Hippocampal formation (tissue), 2 donors: ENCODE measurements at regions not wholly inside any gene's neighbourhood (a gene's known extent, or its start where the extent isn't known, plus 50 kb on each side); places are given as distances from the start of the nearest gene placed in this dataset.

Experiments used
- DNase-seq, 2 donors: peaks; one replicate each; lab custom pipeline; 2025; lab: John Stamatoyannopoulos, UW

DNA sequence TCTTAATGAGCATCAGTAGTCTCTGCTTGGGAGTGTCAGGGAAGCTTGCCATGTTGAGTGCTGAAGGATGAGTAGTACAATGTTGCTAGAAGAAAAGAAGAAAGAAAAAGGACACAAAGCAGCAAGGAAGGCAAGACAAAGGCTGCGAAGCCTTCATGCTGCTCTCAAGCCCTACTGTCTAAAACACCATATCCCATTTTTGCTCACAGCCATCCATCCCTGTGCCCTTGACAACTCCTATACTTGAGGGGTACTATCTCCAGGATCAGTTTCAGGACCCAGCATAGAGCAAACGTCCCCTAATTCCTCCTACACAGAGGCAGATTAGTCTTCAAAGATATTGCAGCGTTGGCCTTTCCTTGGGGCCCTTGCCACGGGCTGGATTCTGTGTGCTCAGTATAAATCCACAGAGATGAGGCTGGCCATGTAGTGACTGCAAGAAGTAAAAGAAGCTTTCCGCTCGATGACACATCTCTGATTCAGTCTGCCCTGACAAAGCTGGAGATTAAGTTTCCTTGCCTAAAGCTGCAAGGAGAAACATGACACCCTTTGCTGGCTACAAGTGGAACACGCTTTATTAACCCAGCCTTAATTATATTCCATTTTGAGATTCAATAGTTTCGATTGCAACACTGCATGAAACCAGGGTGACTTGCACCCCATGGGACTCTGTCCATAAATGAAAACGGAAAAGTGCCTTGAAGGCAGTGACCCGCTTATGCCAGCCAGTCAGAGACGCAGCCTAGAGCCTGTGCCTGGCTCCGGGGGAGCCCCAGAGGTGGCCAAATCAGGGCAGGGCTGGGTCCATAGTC lies 304.6 kb downstream of the ACTL7B start:
- DNase-seq = no peak

DNA sequence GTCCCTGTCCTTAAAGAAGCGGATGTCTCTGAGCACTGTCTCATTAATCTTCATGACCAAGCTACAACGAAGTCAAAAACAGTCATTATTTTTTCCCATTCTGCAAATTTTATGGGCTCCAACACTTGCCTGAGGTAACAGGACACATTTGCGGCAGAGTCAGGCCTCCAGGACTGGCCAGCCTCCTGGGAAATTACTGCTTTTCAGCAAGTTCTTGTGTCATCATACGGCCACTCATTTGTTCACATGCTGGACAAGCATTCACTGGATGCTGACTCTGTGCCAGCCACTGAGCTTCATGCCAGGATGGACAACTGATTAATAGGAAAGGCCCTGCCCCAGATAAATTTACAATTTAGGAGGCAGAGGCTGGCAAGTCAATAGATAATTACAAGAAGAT lies 305.7 kb downstream of the ACTL7B start:
- DNase-seq = no peak

DNA sequence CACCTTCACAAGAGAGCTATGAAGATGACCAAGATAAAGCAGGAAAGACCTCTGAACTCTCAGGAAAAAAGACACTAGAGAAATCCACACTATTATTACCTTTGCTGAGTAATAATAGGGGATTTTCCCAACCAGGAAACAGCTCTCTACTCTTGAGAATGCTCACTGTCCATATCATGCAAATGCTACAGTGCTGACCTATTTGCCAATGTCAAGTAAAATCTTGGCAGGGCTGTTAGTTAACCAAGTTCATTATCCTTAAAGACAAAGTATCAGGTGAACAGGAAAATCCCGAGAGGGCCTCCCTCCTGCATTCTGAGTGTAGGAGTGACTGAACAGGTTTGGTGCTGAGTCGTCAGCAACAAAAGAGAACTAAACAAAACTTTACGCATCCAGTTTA lies 306.6 kb downstream of the ACTL7B start:
- no peak for DNase-seq

DNA sequence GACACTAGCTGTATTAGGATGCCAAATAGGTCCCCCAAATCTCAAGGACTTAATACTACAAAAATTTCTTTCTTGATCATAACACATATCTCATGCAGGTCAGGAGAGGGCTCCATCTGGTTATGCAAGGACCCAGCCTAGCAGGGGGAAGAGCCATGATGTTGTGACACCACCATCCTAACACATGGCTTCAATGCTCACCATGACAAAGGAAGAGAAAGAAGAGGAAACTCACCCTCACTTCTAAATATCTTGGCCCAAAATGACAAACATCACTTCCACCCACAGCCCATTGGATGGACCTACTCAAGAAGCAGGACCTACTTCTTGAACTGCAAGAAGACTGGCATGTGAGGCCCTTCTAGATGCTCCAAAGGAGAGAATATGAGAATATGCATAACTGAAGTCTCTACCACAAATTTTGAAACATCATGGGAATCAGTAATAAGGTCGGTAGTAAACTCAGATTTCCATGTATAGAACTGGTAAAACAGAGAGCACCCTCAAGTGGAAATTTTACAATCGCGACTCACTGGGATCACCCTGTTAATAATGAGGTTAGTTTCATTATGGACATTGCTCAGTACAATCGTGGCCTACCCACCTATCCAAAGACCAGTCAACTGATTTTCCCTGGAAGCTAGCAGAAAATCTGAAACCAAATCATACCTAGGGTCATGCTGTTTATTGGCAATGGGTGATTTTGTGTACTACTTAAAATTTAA lies 308.2 kb downstream of the ACTL7B start:
- DNase-seq = no peak

DNA sequence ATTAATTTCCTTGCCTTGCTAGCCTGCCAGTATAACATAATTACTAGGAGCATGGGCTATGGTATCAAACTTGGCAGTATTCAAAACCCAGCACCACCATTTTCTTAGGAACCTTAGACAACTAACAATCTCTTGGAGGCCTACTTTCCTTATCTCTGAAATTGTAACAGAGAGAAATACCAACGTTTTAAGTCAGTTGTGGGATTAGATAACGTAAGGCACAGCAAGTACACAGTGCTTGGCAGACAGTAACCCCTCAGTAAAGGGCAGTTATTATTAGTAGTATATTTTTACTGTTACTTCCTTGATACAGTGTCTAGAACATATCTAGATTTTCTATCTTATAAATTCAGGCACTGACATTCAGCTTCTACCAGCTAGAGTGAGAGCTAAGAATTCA lies 309.6 kb downstream of the ACTL7B start:
- DNase-seq = no peak

DNA sequence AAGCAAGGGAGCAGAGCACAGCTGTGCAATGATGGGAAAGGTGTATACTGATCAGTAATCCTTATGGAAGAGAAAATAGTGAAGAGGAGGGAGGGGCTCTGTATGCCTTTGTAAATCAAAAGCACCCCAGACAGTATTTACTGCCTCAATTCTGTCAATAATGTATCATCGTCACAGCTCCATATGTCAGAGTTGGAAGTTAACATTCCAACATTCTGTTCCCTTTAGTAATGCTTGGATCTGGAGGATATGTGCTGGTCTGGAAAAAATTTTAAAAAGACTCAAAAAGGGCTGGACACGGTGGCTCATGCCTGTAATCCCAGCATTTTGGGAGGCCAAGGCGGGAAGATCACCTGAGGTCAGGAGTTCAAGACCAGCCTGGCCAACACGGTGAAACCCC lies 310.4 kb downstream of the ACTL7B start:
- DNase-seq = no peak

DNA sequence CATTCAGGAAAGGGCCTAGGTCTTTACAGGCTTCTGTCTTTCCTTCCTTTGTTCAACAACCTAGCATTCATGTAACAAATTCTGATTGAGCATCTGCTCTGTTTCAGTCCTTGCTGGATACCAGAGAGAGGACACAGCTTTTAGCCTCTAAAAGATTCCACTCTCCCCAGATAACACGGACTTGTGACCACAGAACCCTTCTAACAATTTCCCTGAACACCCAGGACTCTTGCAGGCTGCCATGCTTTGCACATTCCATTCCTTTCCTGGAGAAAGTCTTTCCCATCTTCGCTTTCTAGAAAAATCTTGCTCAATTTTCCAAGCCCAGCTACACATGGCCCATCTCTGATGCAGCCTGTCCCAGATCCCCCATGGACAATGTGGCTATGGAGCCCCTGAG lies 310.9 kb downstream of the ACTL7B start:
- no peak for DNase-seq

DNA sequence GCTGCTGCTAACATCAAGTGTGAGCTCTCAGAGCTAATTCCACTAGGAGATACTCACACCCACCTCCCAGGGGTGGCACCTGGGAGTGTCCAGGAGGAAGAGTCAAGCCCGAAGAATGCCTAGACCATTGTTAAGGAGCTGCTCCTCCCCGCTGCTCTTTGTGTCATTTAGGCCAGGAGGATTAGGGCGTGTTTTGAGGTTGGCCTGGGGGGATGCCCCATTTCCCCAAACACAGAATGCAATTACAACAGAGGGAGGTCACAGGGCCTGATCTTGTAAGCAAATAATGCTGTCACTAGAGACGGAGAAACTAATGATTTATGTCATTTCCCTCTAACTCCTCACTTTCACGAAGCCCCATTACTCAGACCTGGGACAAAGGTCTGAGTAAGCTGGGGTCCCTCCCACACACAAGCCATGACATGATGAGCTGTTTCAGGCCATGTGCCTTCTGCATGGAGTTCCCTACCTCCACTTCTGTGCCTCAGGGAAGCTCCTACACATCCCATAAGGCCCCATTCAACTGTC lies 312.5 kb downstream of the ACTL7B start:
- no peak for DNase-seq

DNA sequence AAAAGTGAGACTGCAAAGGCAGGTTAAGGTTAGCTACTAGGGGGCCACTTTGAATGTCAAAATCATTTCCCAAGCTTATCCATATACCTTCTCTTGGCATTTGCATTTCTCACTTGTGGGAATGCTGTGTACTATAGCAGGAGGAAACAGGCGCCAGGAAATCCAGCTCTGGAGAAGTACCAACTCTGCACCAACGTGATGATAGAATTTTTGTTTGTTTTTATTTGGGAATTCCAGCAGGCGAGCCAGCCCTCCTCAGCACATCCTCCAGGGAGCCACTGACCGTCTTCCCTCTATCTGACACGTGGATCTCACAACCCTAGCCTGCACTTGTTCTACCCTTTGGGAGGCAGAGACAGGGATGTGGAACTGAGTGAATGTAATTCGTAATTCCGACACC lies 318.0 kb downstream of the ACTL7B start:
- no peak for DNase-seq

DNA sequence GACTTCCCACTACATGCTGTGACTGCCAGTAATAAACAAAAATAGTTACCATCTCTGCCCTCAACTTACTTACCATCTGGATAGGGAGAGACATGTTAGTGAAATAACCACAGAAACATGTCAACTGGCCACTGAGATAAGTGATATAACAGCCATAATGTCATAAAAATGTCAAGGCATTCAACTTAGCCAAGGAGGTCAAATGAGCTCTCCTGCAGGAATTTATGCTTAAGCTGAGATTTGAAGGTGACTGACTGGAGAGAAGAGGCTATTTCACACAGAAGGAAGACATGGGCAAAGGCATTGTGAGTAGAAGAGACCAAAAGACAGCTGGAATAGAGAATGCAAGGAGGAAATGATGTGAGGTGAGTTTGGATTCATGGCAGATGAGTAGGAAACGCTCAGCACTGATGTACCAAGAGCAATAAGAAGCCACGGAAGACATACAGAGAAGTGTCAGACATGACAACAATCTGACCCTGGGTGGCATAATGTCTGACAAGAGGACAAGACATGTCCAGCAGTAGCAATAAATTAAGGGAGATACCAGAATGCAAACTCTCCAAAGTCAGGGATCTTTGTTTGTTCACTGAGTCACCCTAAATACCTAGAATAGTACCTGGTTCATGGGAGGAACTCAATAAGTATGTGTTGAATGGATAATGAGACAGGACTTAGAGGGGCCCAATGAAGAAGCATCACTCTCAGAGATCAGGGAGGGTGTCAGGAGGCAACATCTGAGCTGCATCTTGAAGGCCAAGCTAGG lies 318.8 kb downstream of the ACTL7B start:
- no peak for DNase-seq

DNA sequence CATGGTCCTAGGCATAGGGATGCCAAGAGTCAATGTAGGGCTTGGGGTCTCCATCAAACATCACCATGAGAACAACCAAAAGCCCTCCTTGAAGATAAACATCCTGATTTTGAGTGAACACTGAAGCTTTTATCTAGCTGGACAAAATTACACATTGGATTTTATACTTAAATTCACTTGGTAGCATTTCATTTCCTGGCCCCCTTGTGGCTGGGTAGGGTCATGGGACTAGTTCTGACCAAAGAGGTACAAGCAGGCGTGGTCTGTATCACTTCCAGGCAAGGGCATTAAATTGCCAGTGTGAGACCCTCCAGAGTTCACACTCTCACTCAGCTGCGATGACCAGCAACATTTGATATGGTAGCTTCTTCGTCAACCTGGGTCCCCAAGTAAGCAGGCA lies 320.3 kb downstream of the ACTL7B start:
- no peak for DNase-seq

DNA sequence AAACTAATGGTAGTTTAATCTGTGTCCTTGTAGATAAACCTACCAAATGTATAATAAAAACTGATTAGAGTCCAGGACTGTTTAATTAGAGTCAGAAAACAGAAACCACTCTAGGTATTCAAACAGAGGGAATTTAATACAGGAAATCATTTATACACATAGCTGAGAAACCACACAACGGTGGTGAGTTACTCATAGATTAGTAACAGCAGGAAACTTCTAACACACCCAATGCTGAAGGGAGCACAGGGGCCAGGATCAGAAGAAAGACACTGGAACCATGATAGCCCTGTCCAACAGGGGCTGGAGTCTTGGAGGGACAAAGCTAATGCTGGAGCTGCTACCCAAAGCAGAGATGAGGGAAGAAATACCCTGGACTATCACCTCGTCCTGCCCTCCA lies 321.0 kb downstream of the ACTL7B start:
- no peak for DNase-seq

DNA sequence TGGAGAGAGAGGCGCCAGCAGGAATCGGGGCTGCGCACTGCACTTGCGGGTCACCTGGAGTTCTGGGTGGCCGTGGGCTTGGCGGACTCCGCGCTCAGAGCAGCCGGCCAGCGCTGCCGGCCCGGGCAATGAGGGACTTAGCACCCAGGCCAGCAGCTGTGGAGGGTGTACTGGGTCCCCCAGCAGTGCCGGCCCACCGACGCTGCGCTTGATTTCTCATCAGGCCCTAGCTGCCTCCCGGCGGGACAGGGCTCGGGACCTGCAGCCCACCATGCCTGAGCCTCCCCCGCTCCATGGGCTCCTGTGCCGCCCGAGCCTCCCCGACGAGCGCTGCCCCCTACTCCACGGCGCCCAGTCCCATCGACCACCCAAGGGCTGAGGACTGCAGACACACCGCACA lies 325.6 kb downstream of the ACTL7B start:
- no peak for DNase-seq

DNA sequence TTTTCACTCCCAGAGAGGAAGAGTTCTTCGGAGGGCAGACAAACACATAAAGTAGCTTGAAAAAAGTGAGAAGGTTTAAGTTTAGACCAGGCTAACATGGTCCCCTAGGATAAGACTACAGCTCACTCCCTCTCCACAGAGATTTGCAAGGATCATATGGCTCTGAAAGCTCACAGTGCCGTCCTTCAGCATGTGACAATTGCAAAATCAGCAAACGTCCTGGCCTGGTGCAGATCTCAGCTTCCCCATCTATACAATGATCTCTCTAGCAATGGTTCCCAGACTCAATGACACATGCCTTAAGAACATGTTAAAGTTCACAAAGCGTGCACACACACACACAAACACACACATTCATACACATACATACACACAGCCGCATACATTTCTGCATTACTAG lies 327.6 kb downstream of the ACTL7B start:
- DNase-seq = no peak

DNA sequence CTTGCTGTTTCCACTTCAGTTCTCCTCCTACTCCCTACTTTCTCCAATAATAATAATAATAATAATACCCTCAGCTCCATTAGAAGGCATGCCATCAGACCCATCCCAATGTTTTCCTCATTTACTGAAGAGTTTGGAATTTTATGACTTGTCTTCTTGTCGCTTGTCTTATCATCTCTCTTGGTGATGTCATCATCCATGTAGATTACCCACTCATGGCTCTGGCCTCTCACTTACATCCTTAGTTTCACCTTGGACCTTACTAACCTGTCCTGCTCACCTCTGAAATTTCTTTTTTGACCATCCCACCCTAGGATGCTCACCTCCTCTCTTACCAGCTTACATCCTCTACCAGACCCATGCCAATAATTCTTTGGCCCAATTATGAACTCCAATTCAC lies 329.3 kb downstream of the ACTL7B start:
- no peak for DNase-seq

DNA sequence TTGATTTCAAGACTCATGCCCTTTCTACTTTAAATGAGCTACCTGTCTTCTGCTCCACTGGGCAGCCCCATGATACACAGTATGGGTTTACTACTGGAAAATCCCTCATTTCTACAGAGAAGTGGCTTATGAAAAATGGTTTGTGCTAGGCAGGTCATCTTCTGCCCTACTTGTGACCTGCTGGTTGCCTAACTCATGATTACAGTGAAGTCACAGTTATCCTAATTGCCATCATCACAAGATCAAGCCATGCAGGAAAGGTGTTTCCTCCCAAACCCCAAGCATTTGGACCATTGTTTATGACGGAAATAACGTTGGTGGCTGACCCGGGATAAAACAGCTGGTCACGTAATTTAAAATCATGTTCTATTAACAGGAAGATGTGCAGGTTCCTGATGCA lies 330.6 kb downstream of the ACTL7B start:
- no peak for DNase-seq

DNA sequence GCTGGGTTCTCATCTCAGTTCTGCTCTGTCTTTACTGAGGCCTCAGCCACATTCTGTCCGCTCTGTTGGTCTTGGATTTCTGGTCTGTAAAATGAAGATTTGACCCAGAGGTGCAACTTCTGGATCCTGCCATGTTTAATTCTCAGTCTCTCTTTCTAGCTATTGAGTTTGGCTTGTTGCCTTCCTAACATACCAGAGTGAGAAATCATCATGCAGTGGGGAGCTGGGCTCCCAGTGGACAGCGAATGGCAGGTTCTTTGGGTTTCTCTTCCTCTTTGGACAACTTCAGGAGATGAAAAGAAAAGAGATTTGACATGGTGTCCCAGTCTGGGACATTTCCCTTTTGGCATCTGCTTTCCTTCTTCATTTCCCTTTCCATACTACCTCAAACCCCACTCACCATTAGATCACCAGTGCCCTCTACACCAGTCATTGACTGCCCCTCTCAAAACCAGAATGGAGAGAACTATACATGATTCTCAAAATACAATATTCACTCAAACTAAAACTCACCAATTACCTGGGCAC lies 334.7 kb downstream of the ACTL7B start:
- no peak for DNase-seq

DNA sequence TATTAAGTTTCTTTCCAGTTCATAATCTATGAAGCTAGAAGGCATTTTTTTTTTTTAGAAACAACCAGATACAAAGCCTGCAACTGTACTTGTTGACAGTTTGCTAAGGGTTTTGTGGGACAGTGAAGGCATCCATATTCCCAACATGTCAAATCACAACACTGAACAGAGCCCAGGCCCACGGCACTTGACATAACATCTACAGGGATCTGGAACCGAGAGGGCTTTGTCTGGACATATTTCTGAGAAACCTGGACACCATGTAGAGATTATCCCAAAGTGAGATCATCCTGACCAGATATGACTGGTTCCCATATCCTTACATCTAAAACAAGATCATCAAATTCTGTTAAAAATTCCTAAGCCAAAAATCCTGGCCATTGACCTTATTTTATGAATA lies 336.3 kb downstream of the ACTL7B start:
- no peak for DNase-seq

DNA sequence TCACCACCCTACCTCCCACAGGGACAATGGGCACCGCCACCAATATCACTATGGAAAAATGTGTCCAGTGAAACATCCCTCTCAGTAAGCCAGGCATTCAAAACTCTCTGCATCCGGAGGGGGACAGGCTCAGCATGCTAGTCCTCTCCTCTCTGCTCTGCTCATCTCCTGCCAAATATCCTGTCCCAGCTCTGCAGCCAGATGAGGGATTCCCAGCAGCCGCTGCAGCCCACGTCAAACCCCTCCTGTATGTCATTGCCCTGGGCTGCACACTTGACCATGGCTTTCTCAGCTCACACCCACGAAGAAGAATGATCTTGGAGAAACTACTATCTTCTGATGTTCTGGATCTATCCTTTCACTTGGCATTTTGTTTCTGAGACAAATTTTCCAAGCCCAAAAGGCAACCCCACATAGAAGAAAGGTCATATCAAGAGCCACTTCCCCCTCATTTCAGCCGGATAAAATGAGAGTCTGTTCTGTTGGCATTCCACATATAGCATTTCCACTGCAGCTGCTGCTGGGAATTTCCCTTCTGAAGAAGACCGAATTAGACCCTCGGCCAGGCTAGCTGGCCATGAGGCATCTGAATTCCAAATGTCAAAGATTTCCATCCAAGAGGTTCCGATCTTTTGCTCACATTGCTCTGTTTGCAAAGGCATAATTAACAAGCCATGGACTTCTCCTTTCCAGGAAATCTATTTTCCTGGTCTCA lies 338.0 kb downstream of the ACTL7B start:
- no peak for DNase-seq

DNA sequence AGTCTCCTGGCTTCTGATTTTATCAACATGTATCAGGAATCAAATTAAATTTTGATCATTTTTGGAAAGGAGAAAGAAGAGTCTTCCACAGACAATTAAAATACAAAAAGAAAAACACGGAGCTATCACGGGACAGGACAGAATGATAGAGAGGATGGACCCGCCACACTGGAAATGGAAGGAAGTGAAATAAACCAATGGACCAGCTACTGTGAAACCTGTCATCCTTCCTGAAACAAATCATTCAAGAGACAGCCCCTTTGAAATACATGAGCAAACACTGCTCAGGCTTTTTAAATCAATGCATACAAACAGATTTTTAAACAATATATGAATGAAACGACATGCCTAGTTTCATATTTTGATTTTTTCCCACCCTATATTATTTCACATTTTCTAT lies 339.4 kb downstream of the ACTL7B start:
- DNase-seq = no peak

DNA sequence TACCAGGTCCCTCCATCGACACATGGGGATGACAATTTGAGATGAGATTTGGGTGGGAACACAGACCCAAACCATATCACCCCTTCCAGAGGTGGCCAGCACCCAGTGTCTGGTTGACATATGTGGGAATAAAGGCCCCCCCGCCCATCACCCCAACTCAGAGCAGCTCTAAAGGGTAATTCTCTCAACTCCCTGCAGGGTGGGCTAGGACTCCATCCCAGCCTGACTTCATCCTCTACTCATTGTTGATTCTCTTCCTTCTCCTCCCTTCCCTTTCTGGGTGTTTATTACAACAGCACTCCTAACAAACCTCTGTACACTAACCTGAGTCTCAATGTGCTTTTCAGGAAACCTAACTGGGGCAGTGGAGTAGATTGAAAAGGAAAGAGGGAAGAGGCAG lies 339.9 kb downstream of the ACTL7B start:
- DNase-seq = no peak
